ENCODE measurements at regions not wholly inside any gene's neighbourhood (a gene's known extent, or its start where the extent isn't known, plus 50 kb on each side); places are given as distances from the start of the nearest gene placed in this dataset.

GRCh38 chr6:4561773-4562400 lies 214.3 kb upstream of the CDYL start:
- TF ChIP-seq CTCF (IDR thresholded peaks at IDR 0.05; ENCODE audit: low read depth, low read length) = no peak
- no peak for DNase-seq

GRCh38 chr6:4561078-4561435 lies 215.1 kb upstream of the CDYL start:
- H3K27me3 ChIP-seq (ENCODE audit: insufficient read depth, low read depth, severe bottlenecking) = peaks cover 93% of the 10 kb centered on the region
- TF ChIP-seq CTCF (IDR thresholded peaks at IDR 0.05; ENCODE audit: low read depth, low read length) = no peak
- no peaks in the 10 kb centered on the region for H3K9me3 ChIP-seq (ENCODE audit: severe bottlenecking)
- no peak for DNase-seq
- H3K4me3 ChIP-seq (ENCODE audit: low read depth, low read length) = no peak overlapping the region
- no peaks in the 10 kb centered on the region for H3K36me3 ChIP-seq
- no peak overlapping the region for H3K27ac ChIP-seq

More at GRCh38 chr6:4561773-4562400, 214.3 kb upstream of the CDYL start:
- Histone ChIP-seq H3K4me3 (ENCODE audit: low read depth, low read length) (no peak overlapping the region), H3K27ac (no peak overlapping the region), H3K9me3 (ENCODE audit: severe bottlenecking) (no peaks in the 10 kb centered on the region), H3K27me3 (ENCODE audit: insufficient read depth, low read depth, severe bottlenecking) (peaks cover 95% of the 10 kb centered on the region), H3K36me3 (no peaks in the 10 kb centered on the region)

GRCh38 chr6:4560221-4561077 lies 215.8 kb upstream of the CDYL start:
- Histone ChIP-seq H3K9me3 (ENCODE audit: severe bottlenecking) (no peaks in the 10 kb centered on the region), H3K36me3 (no peaks in the 10 kb centered on the region), H3K27me3 (ENCODE audit: insufficient read depth, low read depth, severe bottlenecking) (peaks cover 86% of the 10 kb centered on the region), H3K27ac (no peak overlapping the region), H3K4me3 (ENCODE audit: low read depth, low read length) (no peak overlapping the region)
- no peak for TF ChIP-seq CTCF (IDR thresholded peaks at IDR 0.05; ENCODE audit: low read depth, low read length)
- DNase-seq = no peak

GRCh38 chr6:4559281-4559875 lies 216.8 kb upstream of the CDYL start:
- peaks cover 84% of the 10 kb centered on the region for H3K27me3 ChIP-seq (ENCODE audit: insufficient read depth, low read depth, severe bottlenecking)
- no peak overlapping the region for H3K4me3 ChIP-seq (ENCODE audit: low read depth, low read length)
- no peak overlapping the region for H3K27ac ChIP-seq
- H3K9me3 ChIP-seq (ENCODE audit: severe bottlenecking) = no peaks in the 10 kb centered on the region
- H3K36me3 ChIP-seq = no peaks in the 10 kb centered on the region
- no peak for DNase-seq
- TF ChIP-seq CTCF (IDR thresholded peaks at IDR 0.05; ENCODE audit: low read depth, low read length) = no peak

GRCh38 chr6:4554645-4555044 lies 221.6 kb upstream of the CDYL start:
- H3K27me3 ChIP-seq (ENCODE audit: insufficient read depth, low read depth, severe bottlenecking) = peaks cover 88% of the 10 kb centered on the region
- TF ChIP-seq CTCF (IDR thresholded peaks at IDR 0.05; ENCODE audit: low read depth, low read length) = no peak
- H3K27ac ChIP-seq = no peak overlapping the region
- no peak for DNase-seq
- H3K9me3 ChIP-seq (ENCODE audit: severe bottlenecking) = peaks cover 13% of the 10 kb centered on the region
- H3K4me3 ChIP-seq (ENCODE audit: low read depth, low read length) = no peak overlapping the region
- H3K36me3 ChIP-seq = no peaks in the 10 kb centered on the region

All from WERI-Rb-1 (cell line).